SKM-1 (cell line): ENCODE measurements at regions not wholly inside any gene's neighbourhood (a gene's known extent, or its start where the extent isn't known, plus 50 kb on each side); places are given as distances from the start of the nearest gene placed in this dataset.

Experiments used
- DNase-seq: peaks from one replicate; lab custom pipeline; 2025; ENCODE audit not compliant: unreplicated experiment; lab: John Stamatoyannopoulos, UW

DNA sequence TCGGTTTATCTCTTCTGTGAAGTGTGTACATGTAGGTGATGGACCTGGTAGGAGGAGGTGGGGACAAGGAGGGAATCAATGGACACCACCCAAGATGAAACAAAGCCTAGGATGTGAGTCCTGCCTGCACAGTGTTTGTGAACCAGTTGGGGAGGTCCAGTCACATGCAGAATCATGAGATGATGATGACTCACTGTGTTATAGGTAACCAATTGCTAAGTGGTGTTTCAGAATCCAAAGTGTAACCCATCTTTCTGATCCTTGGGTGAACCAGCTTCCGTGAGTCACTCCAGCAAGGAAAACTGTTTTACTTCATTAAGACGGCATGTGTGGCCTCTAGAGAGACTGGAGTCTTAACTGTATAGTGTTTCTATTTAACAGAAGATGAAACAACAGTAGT is 57.9 kb upstream of the HPF1 start:
- no peak for DNase-seq

GRCh38 chr4:169811476-169811875 is 53.7 kb upstream of the HPF1 start:
- DNase-seq = no peak

GRCh38 chr4:169810325-169811323 is 52.9 kb upstream of the HPF1 start:
- DNase-seq = peak; percentile 50

GRCh38 chr4:169807934-169808509 is 50.3 kb upstream of the HPF1 start:
- DNase-seq = no peak
